ENCODE measurements at regions not wholly inside any gene's neighbourhood (a gene's known extent, or its start where the extent isn't known, plus 50 kb on each side); places are given as distances from the start of the nearest gene placed in this dataset.

DNA sequence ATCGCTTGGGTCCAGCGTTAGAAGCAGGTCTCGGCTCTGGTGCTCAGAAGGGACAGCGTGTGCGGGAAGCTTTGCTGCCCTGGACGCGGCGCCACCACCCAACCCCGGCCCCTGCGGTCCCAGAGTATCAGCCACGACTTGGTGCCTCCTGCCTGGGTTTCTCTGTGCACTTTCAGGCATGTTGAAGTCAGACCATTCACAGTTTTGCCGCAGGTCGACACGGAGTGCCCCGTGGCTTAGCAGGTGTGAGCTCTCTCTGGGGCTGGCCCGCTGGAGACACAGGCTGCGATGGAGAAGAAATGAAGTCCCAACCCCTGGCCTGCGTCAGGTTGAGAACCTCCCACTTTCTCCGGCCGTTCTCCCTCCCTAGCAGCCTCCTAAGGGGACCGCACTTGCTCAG, 494.5 kb downstream of the BRD1 start:
- no peak for DNase-seq

- DNase-seq: no peak
Measured at GRCh38 chr22:49332691-49333090, 495.0 kb downstream of the BRD1 start.

DNA sequence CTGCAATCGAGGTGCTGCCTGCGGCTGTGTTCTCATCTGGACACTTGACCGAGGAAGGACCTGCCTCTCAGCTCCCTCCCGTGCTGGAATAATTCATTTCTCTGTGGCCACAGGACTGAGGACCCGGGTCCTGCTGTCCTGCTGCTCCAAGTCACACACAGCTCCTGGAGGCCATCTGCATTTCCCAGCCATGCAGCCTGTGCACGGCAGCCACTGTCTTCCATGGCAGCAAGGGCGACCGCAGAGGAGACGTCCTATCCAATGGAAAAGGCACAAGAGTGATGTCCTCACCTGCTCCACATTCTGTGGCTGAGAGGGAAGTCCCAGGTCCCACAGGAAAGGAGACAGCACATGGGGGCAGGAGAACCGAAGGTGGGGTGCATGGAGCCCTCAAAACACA, 495.8 kb downstream of the BRD1 start:
- no peak for DNase-seq

- DNase-seq: no peak
Measured at GRCh38 chr22:49331223-49331815, 496.4 kb downstream of the BRD1 start.

DNA sequence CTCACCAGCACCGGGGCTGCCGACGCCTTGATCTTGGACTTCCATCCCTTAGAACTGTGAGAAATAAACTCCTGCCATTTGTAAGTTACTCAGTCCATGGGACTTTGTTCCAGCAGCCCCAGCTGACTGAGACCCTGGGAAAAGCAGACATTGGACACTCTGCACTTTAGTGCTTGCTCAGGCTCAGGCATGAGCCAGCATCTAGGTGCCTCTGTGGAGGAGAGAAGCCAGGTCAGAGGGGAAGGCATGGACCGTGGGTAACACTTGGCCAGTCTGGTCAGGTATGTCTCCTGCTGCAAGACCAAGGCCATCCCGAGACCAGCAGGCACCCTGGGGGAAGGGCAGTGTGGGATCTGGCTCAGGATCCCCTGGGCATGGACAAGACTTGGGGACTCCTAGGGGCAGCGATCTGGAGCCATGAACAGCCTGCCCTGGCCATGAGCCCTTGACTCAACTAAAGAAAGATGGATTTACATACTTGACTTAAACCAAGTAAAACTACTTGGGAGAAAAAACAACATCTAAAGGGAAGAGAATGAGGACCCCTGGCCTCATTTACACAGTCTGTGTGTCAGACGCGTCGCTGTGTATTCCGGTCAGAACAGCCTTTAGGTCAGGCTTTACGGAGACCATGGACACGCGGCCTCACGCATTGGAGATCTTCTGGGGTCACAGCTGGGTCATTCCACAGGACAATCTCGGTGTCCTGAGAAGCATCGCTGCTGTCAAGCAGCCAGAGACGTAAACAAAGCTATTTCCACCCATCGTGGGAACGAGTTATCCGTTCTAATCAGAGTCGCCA, 497.1 kb downstream of the BRD1 start:
- no peak for DNase-seq

GRCh38 chr22:49329636-49330035, 498.0 kb downstream of the BRD1 start:
- no peak for DNase-seq

- DNase-seq: no peak
Measured at GRCh38 chr22:49328630-49329405, 498.9 kb downstream of the BRD1 start.

DNA sequence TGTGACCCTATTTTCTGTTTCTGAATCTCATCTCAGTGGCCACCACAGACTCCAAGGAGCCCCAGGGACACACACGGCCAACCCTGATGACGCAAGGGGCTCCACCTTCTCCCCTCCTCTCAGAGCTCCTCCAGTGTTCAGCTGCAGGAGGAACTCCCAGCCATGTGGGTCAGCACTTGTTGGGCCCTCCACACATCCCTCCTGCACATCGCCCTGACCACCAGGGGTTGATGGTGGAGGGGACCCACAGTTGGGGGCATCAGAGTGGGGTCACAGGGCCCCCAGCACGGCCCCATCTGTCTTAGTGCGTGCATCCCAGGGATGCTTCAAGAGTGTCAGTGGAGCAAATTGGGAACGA, 499.6 kb downstream of the BRD1 start:
- DNase-seq: no peak

- DNase-seq: no peak
Measured at GRCh38 chr22:49327411-49328117, 500.1 kb downstream of the BRD1 start.

- DNase-seq: no peak
Measured at GRCh38 chr22:49326558-49326957, 501.1 kb downstream of the BRD1 start.

DNA sequence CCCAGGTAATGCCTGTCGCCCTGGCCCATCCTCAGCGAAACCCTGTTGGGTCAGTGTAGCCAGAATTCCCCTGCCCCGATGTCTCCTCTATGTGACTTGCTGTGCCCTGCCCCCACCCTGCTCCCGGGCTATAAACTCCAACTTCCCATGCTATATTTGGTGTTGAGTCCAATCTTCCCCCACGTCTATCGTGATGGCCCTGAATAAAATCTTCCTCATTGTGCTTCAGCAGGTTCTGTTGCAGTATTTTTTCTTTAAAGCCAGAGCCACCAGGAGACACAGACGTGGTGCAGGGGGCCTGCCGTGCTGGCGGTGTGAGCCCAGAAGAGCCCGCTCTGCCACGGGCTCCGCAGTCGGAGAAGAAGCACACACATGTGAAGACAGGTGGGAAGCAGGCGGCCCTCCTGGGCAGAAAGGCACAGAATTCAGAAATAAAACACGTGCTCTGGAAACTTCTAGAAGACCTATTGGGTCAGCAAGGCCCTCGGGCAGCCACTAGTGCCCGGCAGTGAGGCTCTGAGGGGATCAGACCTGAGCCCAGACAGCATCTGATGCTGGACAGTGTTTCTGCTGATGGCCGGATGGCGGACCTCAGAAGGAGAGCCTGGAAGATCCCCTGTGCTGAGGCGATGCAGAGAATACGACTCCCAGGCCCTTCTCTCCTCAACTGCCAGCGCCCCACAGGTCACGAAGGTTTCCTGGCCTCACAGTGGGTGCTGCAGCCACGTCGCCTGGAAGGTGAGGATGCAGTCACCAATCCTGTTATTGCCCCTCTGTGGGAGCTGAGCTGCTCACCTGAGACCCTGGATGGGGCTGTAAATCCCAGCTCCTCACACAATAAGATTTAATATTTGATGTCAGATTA, 501.9 kb downstream of the BRD1 start:
- DNase-seq: no peak

DNA sequence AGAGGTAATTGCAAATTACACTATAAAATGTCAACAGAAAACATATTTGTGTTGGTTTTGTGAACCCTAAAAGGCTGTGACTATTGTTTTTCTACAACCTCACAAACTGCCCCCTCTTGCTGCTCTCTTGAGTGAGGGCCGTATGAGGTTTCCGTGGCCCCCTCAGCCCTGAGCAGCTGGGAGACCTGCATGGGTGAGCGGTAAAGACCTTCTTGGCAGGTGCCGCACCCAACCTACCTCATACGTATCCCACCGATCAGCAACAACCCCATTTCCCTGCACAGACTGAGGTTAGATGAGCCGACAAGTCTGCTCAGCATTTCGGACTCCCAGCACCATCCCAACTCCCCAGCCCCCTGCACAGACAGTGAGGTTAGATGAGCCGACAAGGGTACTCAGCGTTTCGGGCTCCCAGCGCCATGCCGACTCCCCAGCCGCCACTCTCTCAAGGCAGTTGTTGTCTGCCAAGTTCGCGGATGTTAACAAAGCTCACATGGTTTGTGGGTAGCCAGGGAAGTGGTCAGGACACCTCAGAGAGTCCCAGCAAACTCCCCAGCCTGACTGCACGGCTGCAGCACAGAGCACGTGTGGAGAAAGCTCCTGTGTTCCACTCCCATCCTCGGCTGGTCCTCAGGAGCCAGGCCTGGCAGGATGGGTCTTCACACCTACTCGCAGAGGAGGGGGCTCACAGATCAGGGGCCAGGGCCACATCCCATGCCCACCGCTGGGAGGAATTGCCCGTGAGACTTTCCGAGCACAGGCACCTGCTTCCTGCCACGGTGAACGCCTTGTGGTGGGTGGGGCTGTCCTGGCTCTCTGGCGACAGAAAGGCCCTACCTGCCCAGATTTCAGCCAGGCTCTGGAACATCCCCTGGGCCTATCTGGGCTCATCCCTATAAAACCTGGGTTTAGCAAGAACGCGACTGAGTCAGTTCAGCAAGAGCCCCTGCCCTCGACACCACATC, 502.9 kb downstream of the BRD1 start:
- DNase-seq: no peak

DNA sequence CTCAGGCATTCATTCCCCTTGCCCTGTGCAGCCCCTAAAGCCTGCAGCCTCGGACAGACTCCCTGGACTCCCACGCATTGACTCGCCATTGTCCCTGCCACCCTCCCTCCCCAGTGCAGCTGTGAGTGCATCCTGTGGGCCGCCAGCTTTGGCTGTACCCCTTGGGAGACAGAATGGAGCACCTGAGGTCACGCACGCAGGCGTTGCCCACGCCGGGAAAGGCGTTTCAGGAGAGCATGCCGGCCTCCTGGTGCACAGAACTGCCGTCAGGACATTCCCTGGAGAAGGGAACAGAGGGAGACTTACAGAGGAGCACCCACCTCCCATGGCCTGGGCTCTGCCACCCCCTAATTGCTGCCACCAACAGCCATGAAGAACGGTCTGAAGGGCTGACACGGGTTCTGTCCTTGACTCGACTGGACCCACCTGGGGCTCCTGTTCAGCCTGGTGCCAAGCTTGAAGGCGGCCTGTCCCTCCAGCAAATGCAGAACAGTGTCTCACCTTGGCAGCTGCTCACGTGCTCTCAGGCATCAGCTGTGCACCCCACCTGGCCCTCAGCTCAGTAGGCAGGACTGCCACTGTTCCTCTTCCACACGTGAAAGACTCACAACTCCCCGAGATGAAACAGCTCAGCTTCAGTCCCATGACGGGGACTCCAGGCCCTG, 503.8 kb downstream of the BRD1 start:
- DNase-seq: no peak

GRCh38 chr22:49322861-49323622, 504.6 kb downstream of the BRD1 start:
- no peak for DNase-seq

GRCh38 chr22:49322231-49322630, 505.4 kb downstream of the BRD1 start:
- DNase-seq: no peak

DNA sequence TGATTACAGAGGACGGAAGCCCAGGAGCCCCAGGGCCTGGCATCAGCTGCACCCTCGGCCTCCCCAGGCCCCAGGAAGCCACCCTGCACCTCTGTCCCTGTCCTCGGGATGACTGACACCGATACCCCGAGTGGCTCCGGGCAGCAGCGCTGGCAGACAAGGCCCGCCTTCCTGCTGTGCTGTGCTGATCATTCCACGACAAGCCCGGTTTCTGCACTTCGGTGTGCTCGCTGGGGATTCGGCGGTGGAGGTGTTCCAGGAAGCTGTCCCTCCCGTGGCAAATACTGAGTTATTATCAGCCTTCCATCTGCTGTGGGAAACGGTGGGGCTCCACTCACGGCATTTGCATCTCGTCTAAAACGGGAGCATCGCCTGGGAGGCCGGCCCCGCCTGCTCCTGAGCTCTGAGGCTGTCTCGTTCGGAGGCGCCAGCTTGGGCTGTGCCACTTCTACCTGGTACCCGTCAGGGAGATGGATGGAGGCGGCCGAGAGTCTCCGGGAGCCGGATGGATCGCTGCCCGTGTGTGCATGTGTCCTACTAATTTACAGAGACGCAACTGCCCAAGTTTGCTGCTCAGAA, 506.1 kb downstream of the BRD1 start:
- no peak for DNase-seq

GRCh38 chr22:49320714-49321476, 506.8 kb downstream of the BRD1 start:
- DNase-seq: no peak

GRCh38 chr22:49317369-49317768, 510.3 kb downstream of the BRD1 start:
- DNase-seq: no peak

- DNase-seq: no peak
Measured at GRCh38 chr22:49312601-49313000, 515.1 kb downstream of the BRD1 start.

Data from NCI-H1417 treated with DMSO at 0.1 percent for 48 hours (cell line).